GM21390 (cell line): ENCODE measurements at regions not wholly inside any gene's neighbourhood (a gene's known extent, or its start where the extent isn't known, plus 50 kb on each side); places are given as distances from the start of the nearest gene placed in this dataset.
"Not testable (repeated sequence)": the region's sequence is repeated elsewhere in the genome, so short reads cannot be mapped to it uniquely, and the experiment has no call there.

Source experiments
- ATAC-seq: cut with Tn5 transposase; IDR thresholded peaks from one replicate; pipeline ENCODE4 v1.9.1; 2021; ENCODE audit not compliant: unreplicated experiment

GRCh38 chr6:150456466-150456865 lies 87.7 kb downstream of the IYD start:
- no peak for ATAC-seq

GRCh38 chr6:150456902-150457643 lies 88.3 kb downstream of the IYD start:
- ATAC-seq: no peak

- no peak for ATAC-seq
Measured at GRCh38 chr6:150458579-150458978, 89.8 kb downstream of the IYD start.

GRCh38 chr6:150463852-150464251 lies 95.0 kb downstream of the IYD start:
- no peak for ATAC-seq

GRCh38 chr6:150464966-150465365 lies 96.2 kb downstream of the IYD start:
- no peak for ATAC-seq

GRCh38 chr6:150465610-150466009 lies 96.8 kb downstream of the IYD start:
- no peak for ATAC-seq

GRCh38 chr6:150466196-150466595 lies 97.4 kb downstream of the IYD start:
- ATAC-seq: no peak

- no peak for ATAC-seq
Measured at GRCh38 chr6:150470131-150470530, 101.3 kb downstream of the IYD start.

GRCh38 chr6:150470960-150471665 lies 102.3 kb downstream of the IYD start:
- no peak for ATAC-seq

- ATAC-seq: no peak
Measured at GRCh38 chr6:150478656-150479545, 110.1 kb downstream of the IYD start.

- ATAC-seq: no peak
Measured at GRCh38 chr6:150482883-150483409, 114.1 kb downstream of the IYD start.

GRCh38 chr6:150485161-150485958 lies 114.3 kb upstream of the PLEKHG1 start:
- no peak for ATAC-seq

GRCh38 chr6:150486048-150486447 lies 113.6 kb upstream of the PLEKHG1 start:
- ATAC-seq: no peak

GRCh38 chr6:150490586-150490985 lies 109.1 kb upstream of the PLEKHG1 start:
- no peak for ATAC-seq

- peak; percentile 91 for ATAC-seq
Measured at GRCh38 chr6:150491131-150491810, 108.4 kb upstream of the PLEKHG1 start.

- no peak for ATAC-seq
Measured at GRCh38 chr6:150491811-150492172, 107.9 kb upstream of the PLEKHG1 start.

GRCh38 chr6:150492507-150492906 lies 107.2 kb upstream of the PLEKHG1 start:
- no peak for ATAC-seq

GRCh38 chr6:150492941-150493340 lies 106.7 kb upstream of the PLEKHG1 start:
- ATAC-seq: no peak

GRCh38 chr6:150493552-150493951 lies 106.1 kb upstream of the PLEKHG1 start:
- not testable (repeated sequence) for ATAC-seq

GRCh38 chr6:150494241-150494640 lies 105.4 kb upstream of the PLEKHG1 start:
- no peak for ATAC-seq
